ENCODE measurements at regions not wholly inside any gene's neighbourhood (a gene's known extent, or its start where the extent isn't known, plus 50 kb on each side); places are given as distances from the start of the nearest gene placed in this dataset.

- FAIRE-seq (no peak), DNase-seq (ENCODE audit: insufficient read length, low spot score) (no peak)
- no peak for TF ChIP-seq POU2F2 (IDR thresholded peaks at IDR 0.05; ENCODE audit: low read depth, low read length)
These were observed 143.6 kb upstream of the KCNG1 start for GRCh38 chr20:51166489-51166888.

- no peak for DNase-seq (ENCODE audit: insufficient read length, low spot score)
- FAIRE-seq: no peak
- no peak for TF ChIP-seq POLR2A (IDR thresholded peaks at IDR 0.05; ENCODE audit: low read depth, low read length)
- TF ChIP-seq POU2F2 (IDR thresholded peaks at IDR 0.05; ENCODE audit: low read depth, low read length): no peak
- no peak for TF ChIP-seq POLR2AphosphoS5 (IDR thresholded peaks at IDR 0.05; ENCODE audit: low read depth, low read length)
- no peak for TF ChIP-seq TAF1 (IDR thresholded peaks at IDR 0.05; ENCODE audit: low read depth, low read length)
- no peak for TF ChIP-seq SPI1 (IDR thresholded peaks at IDR 0.05; ENCODE audit: low read depth, low read length)
- TF ChIP-seq PAX5 (IDR thresholded peaks at IDR 0.05; ENCODE audit: insufficient read depth, low read length, severe bottlenecking): no peak
These were observed 142.2 kb upstream of the KCNG1 start for GRCh38 chr20:51165131-51165530.

DNA sequence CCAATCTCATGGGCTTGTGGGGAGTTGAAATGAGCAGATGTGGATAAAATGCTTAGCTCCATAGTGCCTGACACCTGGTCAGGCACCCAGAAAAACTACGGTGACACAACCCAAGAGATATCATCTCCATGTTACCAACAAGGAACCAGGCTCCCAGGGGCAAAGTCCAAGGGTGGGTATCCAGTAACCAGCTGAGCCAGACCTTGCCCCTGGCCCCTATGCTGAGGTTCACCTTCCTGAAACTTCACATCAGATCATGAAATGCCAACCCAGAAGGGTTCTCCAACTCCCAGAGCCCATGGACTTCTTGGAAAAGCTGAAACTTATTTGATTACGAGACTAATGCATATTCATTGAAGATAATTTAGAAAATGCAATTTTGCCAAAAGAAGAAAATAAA, 141.8 kb upstream of the KCNG1 start:
- DNase-seq (ENCODE audit: insufficient read length, low spot score) (no peak), FAIRE-seq (no peak)
- no peak for TF ChIP-seq PAX5 (IDR thresholded peaks at IDR 0.05; ENCODE audit: insufficient read depth, low read length, severe bottlenecking)
- TF ChIP-seq POLR2A (IDR thresholded peaks at IDR 0.05; ENCODE audit: low read depth, low read length): no peak
- TF ChIP-seq POLR2AphosphoS5 (IDR thresholded peaks at IDR 0.05; ENCODE audit: low read depth, low read length): no peak
- TF ChIP-seq TAF1 (IDR thresholded peaks at IDR 0.05; ENCODE audit: low read depth, low read length): no peak
- no peak for TF ChIP-seq POU2F2 (IDR thresholded peaks at IDR 0.05; ENCODE audit: low read depth, low read length)
- no peak for TF ChIP-seq SPI1 (IDR thresholded peaks at IDR 0.05; ENCODE audit: low read depth, low read length)

GRCh38 chr20:51163996-51164600, 141.2 kb upstream of the KCNG1 start:
- DNase-seq (ENCODE audit: insufficient read length, low spot score) (no peak), FAIRE-seq (no peak)
- TF ChIP-seq SPI1 (IDR thresholded peaks at IDR 0.05; ENCODE audit: low read depth, low read length): no peak
- no peak for TF ChIP-seq POLR2A (IDR thresholded peaks at IDR 0.05; ENCODE audit: low read depth, low read length)
- no peak for TF ChIP-seq TAF1 (IDR thresholded peaks at IDR 0.05; ENCODE audit: low read depth, low read length)
- TF ChIP-seq POU2F2 (IDR thresholded peaks at IDR 0.05; ENCODE audit: low read depth, low read length): no peak
- no peak for TF ChIP-seq POLR2AphosphoS5 (IDR thresholded peaks at IDR 0.05; ENCODE audit: low read depth, low read length)
- TF ChIP-seq PAX5 (IDR thresholded peaks at IDR 0.05; ENCODE audit: insufficient read depth, low read length, severe bottlenecking): no peak

GRCh38 chr20:51162015-51162414, 139.1 kb upstream of the KCNG1 start:
- DNase-seq (ENCODE audit: insufficient read length, low spot score): no peak
- FAIRE-seq: no peak
- TF ChIP-seq PAX5 (IDR thresholded peaks at IDR 0.05; ENCODE audit: insufficient read depth, low read length, severe bottlenecking) (no peak), TAF1 (IDR thresholded peaks at IDR 0.05; ENCODE audit: low read depth, low read length) (no peak), SPI1 (IDR thresholded peaks at IDR 0.05; ENCODE audit: low read depth, low read length) (peak; percentile 59)

- DNase-seq (ENCODE audit: insufficient read length, low spot score) (no peak), FAIRE-seq (no peak)
- TF ChIP-seq POLR2A (IDR thresholded peaks at IDR 0.05; ENCODE audit: low read depth, low read length) (no peak), PAX5 (IDR thresholded peaks at IDR 0.05; ENCODE audit: insufficient read depth, low read length, severe bottlenecking) (no peak), POU2F2 (IDR thresholded peaks at IDR 0.05; ENCODE audit: low read depth, low read length) (no peak), TAF1 (IDR thresholded peaks at IDR 0.05; ENCODE audit: low read depth, low read length) (no peak), SPI1 (IDR thresholded peaks at IDR 0.05; ENCODE audit: low read depth, low read length) (no peak), POLR2AphosphoS5 (IDR thresholded peaks at IDR 0.05; ENCODE audit: low read depth, low read length) (no peak)
These were observed 137.9 kb upstream of the KCNG1 start for GRCh38 chr20:51160821-51161220.

DNA sequence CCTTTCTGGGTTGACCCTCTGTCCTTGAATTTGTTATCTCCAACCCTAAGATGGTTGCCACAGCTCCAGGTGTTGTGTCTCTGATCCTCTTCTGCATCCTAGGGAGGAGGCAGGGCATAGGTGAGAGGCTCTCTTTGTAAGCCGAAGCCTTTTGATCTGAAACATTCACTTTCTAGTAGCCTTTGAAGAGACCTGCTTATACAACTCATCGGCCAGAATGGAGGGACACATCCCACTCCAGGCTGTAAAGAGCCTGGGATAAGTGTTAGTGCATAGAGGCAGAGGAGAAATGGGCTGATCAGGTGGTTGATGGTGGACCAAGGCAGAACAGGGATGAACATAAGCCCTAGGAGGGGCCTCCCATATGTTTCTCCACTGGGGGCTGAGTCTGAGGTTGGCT, 137.1 kb upstream of the KCNG1 start:
- no peak for TF ChIP-seq POU2F2 (IDR thresholded peaks at IDR 0.05; ENCODE audit: low read depth, low read length)
- no peak for TF ChIP-seq TAF1 (IDR thresholded peaks at IDR 0.05; ENCODE audit: low read depth, low read length)
- no peak for TF ChIP-seq PAX5 (IDR thresholded peaks at IDR 0.05; ENCODE audit: insufficient read depth, low read length, severe bottlenecking)
- no peak for TF ChIP-seq POLR2A (IDR thresholded peaks at IDR 0.05; ENCODE audit: low read depth, low read length)
- no peak for TF ChIP-seq SPI1 (IDR thresholded peaks at IDR 0.05; ENCODE audit: low read depth, low read length)
- TF ChIP-seq POLR2AphosphoS5 (IDR thresholded peaks at IDR 0.05; ENCODE audit: low read depth, low read length): no peak
- DNase-seq (ENCODE audit: insufficient read length, low spot score) (no peak), FAIRE-seq (no peak)

DNA sequence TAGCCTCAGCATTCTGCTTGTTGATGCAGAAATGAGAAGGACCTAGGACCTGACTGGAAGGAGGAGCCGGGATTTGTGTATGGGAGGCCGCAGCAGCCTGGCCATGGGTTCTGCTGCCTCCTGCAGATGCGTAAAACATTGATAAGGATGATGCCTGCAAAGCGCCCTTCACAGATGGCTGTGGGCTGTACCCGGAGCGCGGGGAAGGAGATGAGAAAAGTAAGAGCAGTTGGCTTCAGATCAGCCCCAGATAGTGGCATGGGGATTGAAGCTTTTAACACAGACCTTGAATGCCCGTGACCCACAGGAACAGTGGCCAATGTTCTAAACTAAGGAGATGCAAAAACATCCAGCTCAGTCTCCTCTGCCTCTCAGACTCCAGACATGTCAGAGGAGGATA, 136.4 kb upstream of the KCNG1 start:
- TF ChIP-seq TAF1 (IDR thresholded peaks at IDR 0.05; ENCODE audit: low read depth, low read length) (no peak), PAX5 (IDR thresholded peaks at IDR 0.05; ENCODE audit: insufficient read depth, low read length, severe bottlenecking) (no peak)
- no peak for DNase-seq (ENCODE audit: insufficient read length, low spot score)

DNA sequence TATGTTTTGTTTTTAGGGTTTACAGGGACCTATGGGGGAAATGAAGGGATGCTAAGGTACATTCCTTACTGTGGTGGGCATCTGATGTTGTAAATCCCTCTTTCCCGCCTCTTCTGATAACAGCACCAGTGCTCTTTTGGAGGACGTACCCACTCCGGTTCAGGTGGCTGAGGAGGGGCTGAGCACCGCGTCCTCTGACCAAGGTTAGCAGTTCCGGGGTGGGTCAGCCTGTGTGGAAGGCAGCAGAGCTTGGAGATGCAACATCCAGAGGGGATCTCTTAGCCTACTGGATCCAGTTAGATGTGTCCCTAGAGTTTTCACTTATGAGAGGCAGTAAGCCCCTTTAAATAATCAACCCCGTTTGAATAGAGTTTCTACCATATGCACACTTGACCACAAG, 135.3 kb upstream of the KCNG1 start:
- no peak for DNase-seq (ENCODE audit: insufficient read length, low spot score)
- no peak for TF ChIP-seq TAF1 (IDR thresholded peaks at IDR 0.05; ENCODE audit: low read depth, low read length)
- TF ChIP-seq POLR2A (IDR thresholded peaks at IDR 0.05; ENCODE audit: low read depth, low read length): no peak
- TF ChIP-seq POU2F2 (IDR thresholded peaks at IDR 0.05; ENCODE audit: low read depth, low read length): no peak
- TF ChIP-seq POLR2AphosphoS5 (IDR thresholded peaks at IDR 0.05; ENCODE audit: low read depth, low read length): no peak
- no peak for TF ChIP-seq SPI1 (IDR thresholded peaks at IDR 0.05; ENCODE audit: low read depth, low read length)
- TF ChIP-seq PAX5 (IDR thresholded peaks at IDR 0.05; ENCODE audit: insufficient read depth, low read length, severe bottlenecking): no peak
- FAIRE-seq: no peak

More for the DNA sequence above, 136.4 kb upstream of the KCNG1 start:
- no peak for FAIRE-seq

DNA sequence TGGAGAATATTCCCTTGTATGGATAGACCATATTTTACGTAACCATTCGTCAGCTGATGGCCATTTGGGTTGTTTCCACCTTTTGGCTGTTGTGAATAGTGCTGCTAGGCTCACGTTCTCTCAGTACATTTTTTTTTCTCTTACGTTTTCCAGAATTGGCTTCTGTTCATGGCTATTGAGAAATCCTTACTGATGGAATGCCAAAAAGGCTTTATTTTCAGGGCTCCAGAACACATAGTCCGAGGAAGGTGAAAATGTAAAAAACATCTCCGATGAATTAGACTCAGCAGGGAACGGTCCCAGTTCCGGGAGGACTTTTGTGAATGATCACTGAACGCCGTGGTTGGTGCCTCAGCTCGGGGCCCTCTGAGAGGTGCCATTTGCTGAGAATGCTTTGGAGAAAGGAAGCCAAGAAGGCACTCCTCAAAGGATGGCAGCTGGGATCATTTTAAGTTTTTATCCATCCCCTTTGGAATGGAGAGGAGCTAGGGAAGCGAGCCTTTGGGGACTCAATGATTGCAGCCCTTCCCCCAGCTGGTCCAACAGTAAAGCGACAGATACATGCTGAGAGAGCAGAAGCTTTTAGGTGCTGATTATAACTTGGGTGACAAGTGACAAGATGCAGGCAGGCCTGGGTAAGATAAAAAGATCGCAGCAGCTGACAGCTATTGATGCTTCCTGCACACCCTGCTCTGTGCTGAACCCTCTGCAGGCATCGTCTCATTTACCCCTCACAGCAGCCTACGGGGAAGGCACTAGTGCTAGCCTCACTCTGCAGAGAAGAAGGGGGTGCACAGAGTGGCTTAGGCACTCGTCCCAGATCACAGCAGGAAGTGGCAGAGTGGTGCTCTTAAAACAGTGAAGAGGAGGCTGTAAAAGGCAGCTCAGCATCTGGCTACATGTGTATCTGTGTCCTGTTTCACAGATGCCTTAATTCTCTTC, 133.4 kb upstream of the KCNG1 start:
- TF ChIP-seq PAX5 (IDR thresholded peaks at IDR 0.05; ENCODE audit: insufficient read depth, low read length, severe bottlenecking) (no peak), TAF1 (IDR thresholded peaks at IDR 0.05; ENCODE audit: low read depth, low read length) (no peak), POU2F2 (IDR thresholded peaks at IDR 0.05; ENCODE audit: low read depth, low read length) (no peak), POLR2A (IDR thresholded peaks at IDR 0.05; ENCODE audit: low read depth, low read length) (no peak), POLR2AphosphoS5 (IDR thresholded peaks at IDR 0.05; ENCODE audit: low read depth, low read length) (no peak), SPI1 (IDR thresholded peaks at IDR 0.05; ENCODE audit: low read depth, low read length) (no peak)
- no peak for DNase-seq (ENCODE audit: insufficient read length, low spot score)
- FAIRE-seq: no peak
